Stomach (tissue), 8 donors: ENCODE measurements at regions not wholly inside any gene's neighbourhood (a gene's known extent, or its start where the extent isn't known, plus 50 kb on each side); places are given as distances from the start of the nearest gene placed in this dataset.
"Not testable (repeated sequence)": the region's sequence is repeated elsewhere in the genome, so short reads cannot be mapped to it uniquely, and the experiment has no call there.

ENCODE experiments used
- DNase-seq, 2 donors: peaks; one replicate each; pipeline versions ENCODE4 v3.0.0 to v3.0.0-alpha.2; 2013 to 2019
- H3K27ac ChIP-seq, 5 donors: fragments of 200-600 bp in 4 of 5; sonication (generic) in 4 of 5; one replicate each; pipeline ENCODE4 v1.5.1; 2013 to 2019; ENCODE audit warnings: mild to moderate bottlenecking in 1 of 5, moderate library complexity in 1 of 5
- H3K27me3 ChIP-seq, 3 donors: fragments of 200-600 bp; sonication (generic); one replicate each; pipeline ENCODE4 v1.5.1; 2017 to 2019; ENCODE audit warnings: mixed run types in 1 of 3
- H3K36me3 ChIP-seq, 4 donors: fragments of 200-600 bp; sonication (generic); 1 replicate in 3 of 4; 2 replicates in 1 of 4; pipeline ENCODE4 v1.5.1; 2016 to 2019
- H3K4me1 ChIP-seq, 4 donors: fragments of 200-600 bp; sonication (generic); one replicate each; pipeline ENCODE4 v1.5.1; 2016 to 2019
- H3K4me3 ChIP-seq, 4 donors: fragments of 200-600 bp; sonication (generic) in 3 of 4; one replicate each; pipeline ENCODE4 v1.5.1; 2016 to 2019; ENCODE audit warnings: mild to moderate bottlenecking in 1 of 4
- H3K9me3 ChIP-seq, 4 donors: fragments of 200-600 bp; sonication (generic); one replicate each; pipeline ENCODE4 v1.5.1; 2016 to 2019
- CTCF ChIP-seq, 7 experiments: fragments of 450-650 bp in 4 of 7; fragments of 200-600 bp in 3 of 7; sonication (generic) in 3 of 7; IDR thresholded peaks; one replicate each; pipeline ENCODE4 v1.5.1; 2016 to 2019; ENCODE audit warnings: antibody characterized with exemption in 7 of 7, control low read depth in 2 of 7, mild to moderate bottlenecking in 1 of 7
- EP300 ChIP-seq: sonication (generic); formaldehyde crosslinking; IDR thresholded peaks from one replicate; pipeline ENCODE4 v1.6.1; 2017; ENCODE audit warnings: antibody characterized with exemption
- POLR2A ChIP-seq, 4 donors: fragments of 450-650 bp; IDR thresholded peaks; one replicate each; pipeline ENCODE4 v1.6.1; 2016; ENCODE audit warnings: antibody characterized with exemption in 4 of 4, control low read depth in 2 of 4, mild to moderate bottlenecking in 1 of 4, moderate library complexity in 1 of 4
- POLR2AphosphoS5 ChIP-seq, 3 donors: sonication (generic); formaldehyde crosslinking; IDR thresholded peaks; one replicate each; pipeline ENCODE4 v1.6.1; 2016; ENCODE audit warnings: antibody characterized with exemption in 3 of 3
- WGBS, 5 donors: extraction: QIAGEN DNeasy Blood & Tissue Kit in 3 of 5; methylation state at CpG; one replicate each; pipeline versions ENCODE4 v1.1.5 to v1.1.7; 2013 to 2018; 5-methylcytosine and 5-hydroxymethylcytosine counted together
- intact Hi-C: fragments of 100-400 bp; cut with DNase I; formaldehyde crosslinking; loops from one replicate; pipeline ENCODE4 v1.15.1; 2023; ENCODE audit warnings: low total_unique reads
- donor health status: healthy with polysubstance abuse.
- donor health status: Bipolar disorder and iron deficiency.
- donor health status: healthy.

- DNase-seq = no peak
- no peak for TF ChIP-seq EP300
- no peak for TF ChIP-seq CTCF (IDR thresholded peaks at IDR 0.05)
- no peak for TF ChIP-seq POLR2AphosphoS5 (IDR thresholded peaks at IDR 0.05)
- no peak for TF ChIP-seq POLR2A (IDR thresholded peaks at IDR 0.05)
- Histone ChIP-seq H3K4me1 (peaks cover 0 to 10% (median 0%) of the 10 kb centered on the region in 4 donors), H3K27me3 (peaks cover 0 to 4% (median 0%) of the 10 kb centered on the region in 3 donors), H3K27ac (no peak overlapping the region), H3K4me3 (no peak overlapping the region), H3K36me3 (no peaks in the 10 kb centered on the region), H3K9me3 (no peaks in the 10 kb centered on the region)
- intact Hi-C loops = no loop called here
- 76 to 97% (median 94%) methylated on average over 6 of the region's 6 CpGs for WGBS, 5 donors
Observed at GRCh38 chr7:32206488-32206887, 136.3 kb upstream of the PDE1C start.

DNA sequence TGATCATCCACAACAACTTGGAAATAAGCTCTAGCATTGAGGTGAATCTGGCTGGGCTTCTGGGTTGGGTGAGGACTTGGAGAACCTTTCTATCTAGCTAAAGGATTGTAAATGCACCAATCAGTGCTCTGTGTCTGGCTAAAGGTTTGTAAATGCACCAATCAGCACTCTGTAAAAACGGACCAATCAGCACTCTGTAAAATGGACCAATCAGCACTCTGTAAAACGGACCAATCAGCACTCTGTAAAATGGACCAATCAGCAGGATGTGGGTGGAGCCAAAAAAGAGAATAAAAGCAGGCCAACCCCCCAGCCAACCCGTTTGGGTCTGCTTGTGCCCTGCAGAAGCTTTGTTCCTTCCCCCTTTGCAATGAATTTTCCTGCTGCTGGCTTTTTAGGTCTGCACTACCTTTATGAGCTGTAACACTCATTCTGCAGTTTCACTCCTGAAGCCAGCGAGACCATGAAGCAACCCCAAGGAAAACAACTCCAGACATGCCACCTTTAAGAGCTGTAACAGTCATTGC, 135.2 kb upstream of the PDE1C start:
- WGBS, 5 donors = 66 to 72% (median 69%) methylated on average over 4 of the region's 4 CpGs
- intact Hi-C loops, DNase-seq: not testable (repeated sequence)

GRCh38 chr7:32204361-32205018, 134.3 kb upstream of the PDE1C start:
- Histone ChIP-seq H3K27ac (no peak overlapping the region), H3K9me3 (no peaks in the 10 kb centered on the region), H3K36me3 (no peaks in the 10 kb centered on the region), H3K4me3 (peak overlapping the region; percentile 21 to 38 (median 34)), H3K4me1 (peaks cover 0 to 10% (median 0%) of the 10 kb centered on the region in 4 donors), H3K27me3 (no peaks in the 10 kb centered on the region)
- DNase-seq = peak; percentile 58 to 87
- intact Hi-C loops = loop anchor here (5.0 kb wide), 1 partner anchor 452 kb away; no protein-coding TSS in a partner anchor
- WGBS, 5 donors = 20 to 27% (median 22%) methylated on average over 9 of the region's 9 CpGs
- TF ChIP-seq POLR2AphosphoS5 (IDR thresholded peaks at IDR 0.05) = no peak
- TF ChIP-seq POLR2A (IDR thresholded peaks at IDR 0.05) = no peak
- TF ChIP-seq EP300 = no peak
- peak in 5 of 7 experiments; percentile 65 to 87 (median 75) for TF ChIP-seq CTCF (IDR thresholded peaks at IDR 0.05)

More for the DNA sequence above, 135.2 kb upstream of the PDE1C start:
- not testable (repeated sequence) for H3K27ac ChIP-seq, H3K4me1 ChIP-seq, H3K27me3 ChIP-seq, H3K4me3 ChIP-seq, H3K9me3 ChIP-seq, H3K36me3 ChIP-seq

- intact Hi-C loops = loop anchor here (5.0 kb wide), 1 partner anchor 448 kb away; no protein-coding TSS in a partner anchor
- no peaks in the 10 kb centered on the region for H3K36me3 ChIP-seq
- no peak overlapping the region for H3K27ac ChIP-seq
- peaks cover 0 to 10% (median 0%) of the 10 kb centered on the region in 4 donors for H3K4me1 ChIP-seq
- H3K4me3 ChIP-seq = no peak overlapping the region
- 71 to 80% (median 76%) methylated on average over 1 of the region's 1 CpG for WGBS, 5 donors
- peaks cover 0 to 5% (median under 1%) of the 10 kb centered on the region in 4 donors for H3K9me3 ChIP-seq
- no peak for DNase-seq
- H3K27me3 ChIP-seq = no peaks in the 10 kb centered on the region
- TF ChIP-seq POLR2A (IDR thresholded peaks at IDR 0.05) (no peak), POLR2AphosphoS5 (IDR thresholded peaks at IDR 0.05) (no peak), CTCF (IDR thresholded peaks at IDR 0.05) (no peak), EP300 (no peak)
Observed at GRCh38 chr7:32200646-32201045, 130.4 kb upstream of the PDE1C start.

GRCh38 chr7:32194537-32194936, 124.3 kb upstream of the PDE1C start:
- H3K27ac ChIP-seq = no peak overlapping the region
- TF ChIP-seq POLR2A (IDR thresholded peaks at IDR 0.05) = no peak
- no peak for TF ChIP-seq CTCF (IDR thresholded peaks at IDR 0.05)
- TF ChIP-seq EP300 = no peak
- TF ChIP-seq POLR2AphosphoS5 (IDR thresholded peaks at IDR 0.05) = no peak
- H3K4me3 ChIP-seq = no peak overlapping the region
- H3K4me1 ChIP-seq = no peaks in the 10 kb centered on the region
- H3K27me3 ChIP-seq = no peaks in the 10 kb centered on the region
- no peak for DNase-seq
- intact Hi-C loops = no loop called here
- no peaks in the 10 kb centered on the region for H3K36me3 ChIP-seq
- H3K9me3 ChIP-seq = peaks cover 0 to 23% (median 13%) of the 10 kb centered on the region in 4 donors
